PFSK-1 (cell line): ENCODE measurements at regions not wholly inside any gene's neighbourhood (a gene's known extent, or its start where the extent isn't known, plus 50 kb on each side); places are given as distances from the start of the nearest gene placed in this dataset.

ENCODE experiments used
- POLR2AphosphoS5 ChIP-seq: IDR thresholded peaks from 2 replicates; pipeline ENCODE4 v1.6.1; 2012; ENCODE audit warnings: low read depth, mild to moderate bottlenecking, control low read depth, low read length, moderate library complexity
- SIN3A ChIP-seq: IDR thresholded peaks from 2 replicates; pipeline ENCODE4 v1.6.1; 2012; ENCODE audit warnings: mild to moderate bottlenecking, low read length, moderate library complexity, borderline replicate concordance; ENCODE audit not compliant: insufficient read depth
- TAF1 ChIP-seq: IDR thresholded peaks from 2 replicates; pipeline ENCODE4 v1.6.1; 2012; ENCODE audit warnings: low read length, control low read depth, borderline replicate concordance; ENCODE audit not compliant: insufficient read depth

GRCh38 chr4:125677665-125678307, 363.0 kb downstream of the FAT4 start:
- TF ChIP-seq TAF1 (no peak), POLR2AphosphoS5 (no peak), SIN3A (no peak)
